ENCODE measurements at regions not wholly inside any gene's neighbourhood (a gene's known extent, or its start where the extent isn't known, plus 50 kb on each side); places are given as distances from the start of the nearest gene placed in this dataset.

GRCh38 chr12:114241973-114242434 lies 163.9 kb downstream of the TBX5 start:
- TF ChIP-seq CTCF (IDR thresholded peaks at IDR 0.05) (no peak), POLR2A (IDR thresholded peaks at IDR 0.05) (no peak)
